K562 (cell line): ENCODE measurements at regions not wholly inside any gene's neighbourhood (a gene's known extent, or its start where the extent isn't known, plus 50 kb on each side); places are given as distances from the start of the nearest gene placed in this dataset.

Source experiments
- ATF3 ChIP-seq, 2 experiments: fragments of 450-650 bp in 1 of 2; sonication (generic) in 1 of 2; formaldehyde crosslinking in 1 of 2; IDR thresholded peaks in 1 of 2; conservative IDR thresholded peaks in 1 of 2; 2 replicates each; pipeline versions ENCODE4 v1.6.1 to v1.8.1; 2016 to 2023; ENCODE audit warnings: mild to moderate bottlenecking in 2 of 2, moderate library complexity in 2 of 2, inconsistent platforms in 1 of 2, missing genetic modification reagents in 1 of 2
- BDP1 ChIP-seq: IDR thresholded peaks from 3 replicates; pipeline ENCODE4 v1.6.1; 2011; ENCODE audit not compliant: insufficient read length, insufficient read depth
- CBFA2T3 ChIP-seq: fragments of 450-650 bp; IDR thresholded peaks from 2 replicates; pipeline ENCODE4 v1.6.1; 2017
- CTBP1 ChIP-seq: fragments of 450-650 bp; IDR thresholded peaks from 2 replicates; pipeline ENCODE4 v1.6.1; 2016; ENCODE audit warnings: borderline replicate concordance
- DEAF1 ChIP-seq: fragments of 450-650 bp; formaldehyde crosslinking; IDR thresholded peaks from 2 replicates; pipeline ENCODE4 v1.4.0; 2020; ENCODE audit warnings: mild to moderate bottlenecking, moderate library complexity
- DMBX1 ChIP-seq: fragments of 250-450 bp; sonication (Bioruptor Pico); IDR thresholded peaks from 2 replicates; pipeline ENCODE4 v1.8.0; 2022; ENCODE audit warnings: inconsistent platforms, mild to moderate bottlenecking, moderate library complexity, borderline replicate concordance
- HDGF ChIP-seq: fragments of 450-650 bp; IDR thresholded peaks from 2 replicates; pipeline ENCODE4 v1.6.1; 2016
- HNRNPLL ChIP-seq: fragments of 200-400 bp; formaldehyde crosslinking; IDR thresholded peaks from 2 replicates; pipeline ENCODE4 v1.6.1; 2017; ENCODE audit warnings: low read length, low read depth, mild to moderate bottlenecking; ENCODE audit not compliant: poor library complexity, severe bottlenecking
- HOMEZ ChIP-seq: fragments of 250-450 bp; sonication (Bioruptor Pico); IDR thresholded peaks from 2 replicates; pipeline ENCODE4 v1.4.0; 2020; ENCODE audit warnings: mild to moderate bottlenecking, moderate library complexity
- IRF1 ChIP-seq: sonication (generic); formaldehyde crosslinking; IDR thresholded peaks from 2 replicates; pipeline ENCODE4 v1.8.0; 2022; ENCODE audit warnings: missing genetic modification reagents, mild to moderate bottlenecking, borderline replicate concordance
- JUN ChIP-seq, 2 experiments: sonication (generic) in 1 of 2; formaldehyde crosslinking in 1 of 2; IDR thresholded peaks; 2 replicates each; pipeline versions ENCODE4 v1.6.1 to v1.8.0; 2012 to 2022; ENCODE audit warnings: borderline replicate concordance in 2 of 2, mild to moderate bottlenecking in 2 of 2, improper control_type of control experiment in 1 of 2, low read depth in 1 of 2, low read length in 1 of 2, missing genetic modification reagents in 1 of 2
- KLF1 ChIP-seq: fragments of 450-650 bp; IDR thresholded peaks from 2 replicates; pipeline ENCODE4 v1.6.1; 2016; ENCODE audit warnings: missing genetic modification characterization, missing compliant biosample characterization
- MCM2 ChIP-seq: fragments of 450-650 bp; IDR thresholded peaks from 2 replicates; pipeline ENCODE4 v1.6.1; 2017; ENCODE audit warnings: low read depth, mild to moderate bottlenecking
- MEF2D ChIP-seq: conservative IDR thresholded peaks from 2 replicates; pipeline ENCODE4 v1.6.1; 2016; ENCODE audit warnings: low read depth, missing genetic modification characterization, missing compliant biosample characterization
- POLR2A ChIP-seq: fragments of 450-650 bp; conservative IDR thresholded peaks from 2 replicates; pipeline ENCODE4 v1.6.1; 2016
- PRMT5 ChIP-seq: sonication (generic); formaldehyde crosslinking; IDR thresholded peaks from 2 replicates; pipeline ENCODE4 v1.5.0; 2020; ENCODE audit warnings: missing genetic modification reagents
- RFX7 ChIP-seq: fragments of 250-450 bp; sonication (Bioruptor Pico); IDR thresholded peaks from 2 replicates; pipeline ENCODE4 v1.5.1; 2021; ENCODE audit warnings: mild to moderate bottlenecking
- TCF3 ChIP-seq: sonication (generic); formaldehyde crosslinking; IDR thresholded peaks from 2 replicates; pipeline ENCODE4 v1.4.0; 2020; ENCODE audit warnings: mild to moderate bottlenecking, missing genetic modification reagents
- ZNF23 ChIP-seq: fragments of 250-450 bp; sonication (Bioruptor Pico); IDR thresholded peaks from 2 replicates; pipeline ENCODE4 v1.4.0; 2020; ENCODE audit warnings: mild to moderate bottlenecking
- ZNF253 ChIP-seq: fragments of 250-450 bp; sonication (Bioruptor Pico); conservative IDR thresholded peaks from 2 replicates; pipeline ENCODE4 v1.6.1; 2021; ENCODE audit warnings: mild to moderate bottlenecking
- ZNF282 ChIP-seq: sonication (generic); formaldehyde crosslinking; IDR thresholded peaks from 2 replicates; pipeline ENCODE4 v1.8.1; 2023; ENCODE audit warnings: missing genetic modification reagents
- ZNF3 ChIP-seq: fragments of 250-450 bp; sonication (Bioruptor Pico); IDR thresholded peaks from 2 replicates; pipeline ENCODE4 v1.5.0; 2021; ENCODE audit warnings: mild to moderate bottlenecking, moderate library complexity
- ZNF57 ChIP-seq: fragments of 450-650 bp; formaldehyde crosslinking; IDR thresholded peaks from 2 replicates; pipeline ENCODE4 v1.4.0; 2020; ENCODE audit warnings: mild to moderate bottlenecking, moderate library complexity
- ZNF639 ChIP-seq, 2 experiments: fragments of 200-800 bp in 1 of 2; sonication (Bioruptor generic) in 1 of 2; sonication (generic) in 1 of 2; formaldehyde crosslinking in 1 of 2; IDR thresholded peaks in 1 of 2; conservative IDR thresholded peaks in 1 of 2; 2 replicates each; pipeline versions ENCODE4 v1.5.0 to v1.6.1; 2016 to 2020; ENCODE audit warnings: missing compliant biosample characterization in 1 of 2, missing genetic modification characterization in 1 of 2, missing genetic modification reagents in 1 of 2
- ZNF644 ChIP-seq: fragments of 200-800 bp; sonication (Bioruptor generic); IDR thresholded peaks from 2 replicates; pipeline ENCODE4 v1.6.1; 2016; ENCODE audit warnings: low read depth, missing genetic modification characterization, missing compliant biosample characterization

GRCh38 chr2:56118474-56118873 is 65.3 kb upstream of the CCDC85A start (continued):
- TF ChIP-seq MEF2D (tag) (no peak), ZNF57 (CRISPR knock-in tag) (no peak), KLF1 (tag) (no peak), IRF1 (CRISPR knock-in tag) (no peak), CTBP1 (no peak; the same call in 1 of the 2 replicates), DMBX1 (no peak), ZNF282 (CRISPR knock-in tag) (no peak), CBFA2T3 (no peak), HOMEZ (CRISPR knock-in tag) (no peak), MCM2 (no peak), JUN (IDR thresholded peaks at IDR 0.05; ENCODE audit: borderline replicate concordance, low read depth, low read length) (peak; percentile 75), JUN (CRISPR knock-in tag; IDR thresholded peaks at IDR 0.05; ENCODE audit: borderline replicate concordance) (no peak), ZNF639 (CRISPR knock-in tag; conservative IDR thresholded peaks at IDR 0.05 in 1 of 2, IDR thresholded peaks at IDR 0.05 in 1 of 2) (no peak), PRMT5 (CRISPR knock-in tag) (no peak), ZNF253 (CRISPR knock-in tag) (no peak), RFX7 (CRISPR knock-in tag) (no peak), DEAF1 (no peak), HDGF (no peak), HNRNPLL (no peak), BDP1 (no peak), TCF3 (no peak), POLR2A (peak; percentile 51; the same call in 1 of the 2 replicates), ZNF644 (tag) (no peak), ZNF3 (CRISPR knock-in tag) (no peak), ATF3 (IDR thresholded peaks at IDR 0.05) (peak; percentile 89), ATF3 (CRISPR knock-in tag; conservative IDR thresholded peaks at IDR 0.05) (no peak), ZNF23 (CRISPR knock-in tag) (no peak)
